K562 (cell line): ENCODE measurements at regions not wholly inside any gene's neighbourhood (a gene's known extent, or its start where the extent isn't known, plus 50 kb on each side); places are given as distances from the start of the nearest gene placed in this dataset.

Experiments used
- ATAC-seq: fragments of 200-7000 bp; cut with Tn5 transposase; 3 replicates; pipeline ENCODE4 v1.9.1; 2020; ENCODE audit warnings: moderate library complexity
- BruUV-seq: library from RNA; stranded (reverse); fragments of 400-500 nt; replicated peaks from 2 replicates; lab custom pipeline; 2021; lab: Mats Ljungman, UMichigan
- CTCF ChIA-PET: fragments of 300-600 bp; formaldehyde crosslinking; extraction: SDS; loops from one replicate; lab custom pipeline; 2021; ENCODE audit warnings: low intra/inter-chr PET ratio; lab: Yijun Ruan, JAX
- POLR2A ChIA-PET: fragments of 300-600, 350-650 bp; sonication (Branson Sonifier 250); formaldehyde crosslinking; extraction: SDS; loops from one replicate; lab custom pipeline; 2021; ENCODE audit warnings: antibody characterized with exemption, inconsistent platforms; lab: Yijun Ruan, JAX
- DNase-seq, 4 experiments: peaks; one replicate each; pipeline versions ENCODE4 v3.0.0 to v3.0.0-alpha.2; 2011 to 2018; ENCODE audit warnings: low spot score in 3 of 4, mixed read lengths in 3 of 4; ENCODE audit errors: extremely low read depth in 1 of 4
- FAIRE-seq: peaks from 2 replicates; lab custom pipeline; 2011; peaks lifted over from hg19 to GRCh38; lab: Jason Lieb, UNC
- H2AFZ ChIP-seq: 2 replicates; pipeline ENCODE4 v1.6.0; 2011; ENCODE audit warnings: low read depth, low read length, control low read depth, inconsistent platforms
- H3K27ac ChIP-seq: fragments of 200-600 bp; 3 replicates; pipeline ENCODE4 v1.8.0; 2011; ENCODE audit warnings: low read depth, mild to moderate bottlenecking, control low read depth, inconsistent platforms, low read length, moderate library complexity, mixed read lengths; ENCODE audit errors: extremely low read depth
- H3K27me3 ChIP-seq, 2 experiments: fragments of 300-600 bp in 1 of 2; 2 replicates in 1 of 2; 3 replicates in 1 of 2; pipeline versions ENCODE4 v1.6.0 to v1.8.0; 2011; ENCODE audit warnings: inconsistent platforms in 2 of 2, low read length in 2 of 2, mild to moderate bottlenecking in 1 of 2, mixed read lengths in 1 of 2, moderate library complexity in 1 of 2; ENCODE audit not compliant: control insufficient read depth in 2 of 2, insufficient read depth in 2 of 2
- H3K36me3 ChIP-seq: fragments of 300-600 bp; 3 replicates; pipeline ENCODE4 v1.8.0; 2011; ENCODE audit warnings: mild to moderate bottlenecking, low read length, inconsistent platforms; ENCODE audit not compliant: control insufficient read depth, insufficient read depth
- H3K4me1 ChIP-seq, 2 experiments: fragments of 200-600 bp in 1 of 2; replicated peaks in 1 of 2; 2 replicates in 1 of 2; 3 replicates in 1 of 2; pipeline versions ENCODE4 v1.5.1 to v1.8.0; 2011; ENCODE audit warnings: inconsistent platforms in 2 of 2, low read length in 2 of 2, mild to moderate bottlenecking in 1 of 2, mixed read lengths in 1 of 2, moderate library complexity in 1 of 2; ENCODE audit not compliant: control insufficient read depth in 2 of 2, insufficient read depth in 2 of 2
- H3K4me2 ChIP-seq: 2 replicates; pipeline ENCODE4 v1.6.1; 2011; ENCODE audit warnings: low read length, control low read depth, inconsistent platforms, mixed read lengths; ENCODE audit not compliant: insufficient read depth
- H3K4me3 ChIP-seq: fragments of 200-600 bp; sonication (generic), shearing (Covaris generic); 2 replicates; pipeline ENCODE4 v1.5.1; 2016; ENCODE audit warnings: control low read depth, inconsistent platforms
- H3K79me2 ChIP-seq: fragments of 200-600 bp; 3 replicates; pipeline ENCODE4 v1.8.0; 2011; ENCODE audit warnings: low read length, inconsistent platforms; ENCODE audit not compliant: control insufficient read depth, insufficient read depth
- H3K9ac ChIP-seq, 2 experiments: 2 replicates each; pipeline versions ENCODE4 v1.6.0 to v1.6.1; 2011; ENCODE audit warnings: low read depth in 2 of 2, low read length in 2 of 2, control low read depth in 1 of 2, inconsistent platforms in 1 of 2, mild to moderate bottlenecking in 1 of 2, mixed read lengths in 1 of 2; ENCODE audit not compliant: insufficient read depth in 1 of 2
- H3K9me1 ChIP-seq: one replicate; pipeline ENCODE4 v1.6.0; 2011; ENCODE audit warnings: inconsistent platforms, mild to moderate bottlenecking, low read length, moderate library complexity; ENCODE audit not compliant: control insufficient read depth, insufficient read depth
- H3K9me3 ChIP-seq: replicated peaks from 2 replicates; pipeline ENCODE4 v1.5.1; 2011; ENCODE audit warnings: low read depth, low read length, inconsistent platforms; ENCODE audit not compliant: control insufficient read depth, insufficient read depth
- H4K20me1 ChIP-seq: replicated peaks from 2 replicates; pipeline ENCODE4 v1.6.1; 2011; ENCODE audit warnings: low read length, inconsistent platforms, mixed read lengths; ENCODE audit not compliant: control insufficient read depth, insufficient read depth
- ERF ChIP-seq: fragments of 450-650 bp; formaldehyde crosslinking; IDR thresholded peaks from 2 replicates; pipeline ENCODE4 v1.4.0; 2020; ENCODE audit warnings: mild to moderate bottlenecking, mixed read lengths
- FOXA1 ChIP-seq: fragments of 450-650 bp; IDR thresholded peaks from 2 replicates; pipeline ENCODE4 v1.6.1; 2016; ENCODE audit warnings: mild to moderate bottlenecking, borderline replicate concordance
- GATA2 ChIP-seq: sonication (generic); formaldehyde crosslinking; IDR thresholded peaks from 2 replicates; pipeline ENCODE4 v1.4.0; 2020; ENCODE audit warnings: mild to moderate bottlenecking, missing genetic modification reagents
- HIVEP1 ChIP-seq: fragments of 250-450 bp; sonication (Bioruptor Pico); IDR thresholded peaks from 2 replicates; pipeline ENCODE4 v1.4.0; 2020; ENCODE audit warnings: mild to moderate bottlenecking
- HMGN3 ChIP-seq: IDR thresholded peaks from 2 replicates; pipeline ENCODE4 v1.6.1; 2011; ENCODE audit warnings: borderline replicate concordance, low read depth, mild to moderate bottlenecking, mixed read lengths, low read length; ENCODE audit not compliant: insufficient read length; ENCODE audit errors: extremely low read depth
- NR2C1 ChIP-seq, 2 experiments: fragments of 450-650 bp; IDR thresholded peaks; 2 replicates each; pipeline ENCODE4 v1.6.1; 2017; ENCODE audit warnings: mild to moderate bottlenecking in 2 of 2, antibody characterized with exemption in 1 of 2, inconsistent platforms in 1 of 2, missing compliant biosample characterization in 1 of 2, missing genetic modification characterization in 1 of 2
- SIN3A ChIP-seq, 2 experiments: fragments of 150-350 bp in 1 of 2; IDR thresholded peaks; 2 replicates each; pipeline ENCODE4 v1.6.1; 2011 to 2016; ENCODE audit warnings: borderline replicate concordance in 2 of 2, low read depth in 2 of 2, low read length in 2 of 2, mild to moderate bottlenecking in 2 of 2, moderate library complexity in 2 of 2; ENCODE audit not compliant: control insufficient read depth in 1 of 2
- SLC30A9 ChIP-seq: fragments of 250-450 bp; sonication (Bioruptor Pico); IDR thresholded peaks from 2 replicates; pipeline ENCODE4 v1.8.0; 2022; ENCODE audit warnings: mild to moderate bottlenecking, moderate library complexity
- ZFP36 ChIP-seq: fragments of 150-350 bp; IDR thresholded peaks from 2 replicates; pipeline ENCODE4 v1.6.1; 2018; ENCODE audit warnings: low read length, low read depth; ENCODE audit not compliant: partially characterized antibody
- ZNF134 ChIP-seq: fragments of 250-450 bp; sonication (Bioruptor Pico); conservative IDR thresholded peaks from 2 replicates; pipeline ENCODE4 v1.4.0; 2020
- WGBS: fragments of 100-300 bp; shearing (Covaris generic); methylation state at CpG from one replicate; pipeline ENCODE4 v1.1.6; 2016; ENCODE audit warnings: low coverage, mixed read lengths; ENCODE audit not compliant: insufficient coverage; ENCODE audit errors: missing lambda C conversion rate; 5-methylcytosine and 5-hydroxymethylcytosine counted together
- in situ Hi-C: fragments of 300-500 bp; cut with MboI; formaldehyde crosslinking; loops from 4 replicates; pipeline ENCODE4 v1.15.0; 2018; ENCODE audit warnings: inconsistent platforms, mixed read lengths
- intact Hi-C: fragments of 100-400 bp; cut with micrococcal nuclease; formaldehyde crosslinking; loops from 2 replicates; pipeline ENCODE4 v1.14.2; 2022
- TF ChIP-seq, protein P1 (sequence below): IDR thresholded peaks from 2 replicates; pipeline ENCODE4 v1.6.1; 2016; ENCODE audit warnings: missing genetic modification characterization, missing compliant biosample characterization
- TF ChIP-seq, protein P2 (sequence below): fragments of 250-450 bp; sonication (Bioruptor Pico); IDR thresholded peaks from 2 replicates; pipeline ENCODE4 v1.4.0; 2020
- TF ChIP-seq, protein P3 (sequence below): fragments of 450-650 bp; IDR thresholded peaks from 2 replicates; pipeline ENCODE4 v1.6.1; 2016; ENCODE audit warnings: mild to moderate bottlenecking
- TF ChIP-seq, protein P4 (sequence below): fragments of 450-650 bp; IDR thresholded peaks from 2 replicates; pipeline ENCODE4 v1.6.1; 2014; ENCODE audit warnings: low read depth, mild to moderate bottlenecking, moderate library complexity, borderline replicate concordance

DNA sequence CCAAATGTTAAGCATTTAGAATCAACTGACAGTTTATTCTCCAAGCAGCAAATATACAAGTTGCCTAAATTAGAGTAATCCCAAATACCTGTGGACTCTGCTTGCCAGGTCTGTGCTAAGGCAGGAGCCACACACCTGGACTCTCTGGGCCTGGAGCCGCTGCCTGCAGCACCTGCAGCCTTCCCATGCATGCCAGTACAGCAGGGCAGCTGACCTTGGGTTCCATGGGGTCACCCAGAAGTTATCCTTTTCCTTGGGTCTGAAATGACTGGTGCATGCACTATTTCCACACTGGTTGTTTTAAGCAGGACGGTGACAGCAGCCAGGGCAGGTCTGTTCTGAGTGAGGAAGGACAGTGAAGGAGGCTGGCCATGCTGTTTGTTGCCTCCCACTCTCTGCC is 573.2 kb downstream of the GLRX3 start:
- no peaks in the 10 kb centered on the region for H4K20me1 ChIP-seq
- CTCF ChIA-PET = no interaction called here
- intact Hi-C loops (no loop called here), in situ Hi-C loops (no loop called here)
- no peaks in the 10 kb centered on the region for H3K9me3 ChIP-seq
- no peaks in the 10 kb centered on the region for H3K36me3 ChIP-seq
- ATAC-seq (no peak), FAIRE-seq (no peak), DNase-seq (no peak)
- POLR2A ChIA-PET = no interaction called here
- H3K27ac ChIP-seq = no peak overlapping the region
- no peaks in the 10 kb centered on the region for H3K9me1 ChIP-seq
- no peak overlapping the region for H3K4me2 ChIP-seq
- H3K9ac ChIP-seq = no peak overlapping the region
- H3K4me3 ChIP-seq = no peak overlapping the region
- peaks cover 0 to 3% of the 10 kb centered on the region in 2 experiments; a peak in 2 of 5 replicates for H3K4me1 ChIP-seq
- H3K27me3 ChIP-seq = no peaks in the 10 kb centered on the region; a peak in 1 of 5 replicates
- H3K79me2 ChIP-seq = no peaks in the 10 kb centered on the region
- WGBS = 0% methylated on average over 2 of the region's 2 CpGs
- no TSS peak for BruUV-seq
- TF ChIP-seq ZFP36 (no peak), SIN3A (IDR thresholded peaks at IDR 0.05; ENCODE audit: borderline replicate concordance in 2 of 2, control insufficient read depth in 1 of 2, low read depth in 2 of 2, low read length in 2 of 2) (no peak), GATA2 (CRISPR knock-in tag) (no peak), ERF (CRISPR knock-in tag) (no peak), FOXA1 (no peak), SLC30A9 (CRISPR knock-in tag) (no peak), HIVEP1 (CRISPR knock-in tag) (no peak), HMGN3 (no peak), NR2C1 (IDR thresholded peaks at IDR 0.05) (no peak), NR2C1 (tag; IDR thresholded peaks at IDR 0.05) (no peak), ZNF134 (CRISPR knock-in tag) (no peak)
- TF ChIP-seq, protein P1, sequence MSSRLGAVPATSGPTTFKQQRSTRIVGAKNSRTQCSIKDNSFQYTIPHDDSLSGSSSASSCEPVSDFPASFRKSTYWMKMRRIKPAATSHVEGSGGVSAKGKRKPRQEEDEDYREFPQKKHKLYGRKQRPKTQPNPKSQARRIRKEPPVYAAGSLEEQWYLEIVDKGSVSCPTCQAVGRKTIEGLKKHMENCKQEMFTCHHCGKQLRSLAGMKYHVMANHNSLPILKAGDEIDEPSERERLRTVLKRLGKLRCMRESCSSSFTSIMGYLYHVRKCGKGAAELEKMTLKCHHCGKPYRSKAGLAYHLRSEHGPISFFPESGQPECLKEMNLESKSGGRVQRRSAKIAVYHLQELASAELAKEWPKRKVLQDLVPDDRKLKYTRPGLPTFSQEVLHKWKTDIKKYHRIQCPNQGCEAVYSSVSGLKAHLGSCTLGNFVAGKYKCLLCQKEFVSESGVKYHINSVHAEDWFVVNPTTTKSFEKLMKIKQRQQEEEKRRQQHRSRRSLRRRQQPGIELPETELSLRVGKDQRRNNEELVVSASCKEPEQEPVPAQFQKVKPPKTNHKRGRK (tag) = no peak
- TF ChIP-seq, protein P2, sequence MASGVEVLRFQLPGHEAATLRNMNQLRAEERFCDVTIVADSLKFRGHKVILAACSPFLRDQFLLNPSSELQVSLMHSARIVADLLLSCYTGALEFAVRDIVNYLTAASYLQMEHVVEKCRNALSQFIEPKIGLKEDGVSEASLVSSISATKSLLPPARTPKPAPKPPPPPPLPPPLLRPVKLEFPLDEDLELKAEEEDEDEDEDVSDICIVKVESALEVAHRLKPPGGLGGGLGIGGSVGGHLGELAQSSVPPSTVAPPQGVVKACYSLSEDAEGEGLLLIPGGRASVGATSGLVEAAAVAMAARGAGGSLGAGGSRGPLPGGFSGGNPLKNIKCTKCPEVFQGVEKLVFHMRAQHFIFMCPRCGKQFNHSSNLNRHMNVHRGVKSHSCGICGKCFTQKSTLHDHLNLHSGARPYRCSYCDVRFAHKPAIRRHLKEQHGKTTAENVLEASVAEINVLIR (CRISPR knock-in tag) = no peak
- TF ChIP-seq, protein P3, sequence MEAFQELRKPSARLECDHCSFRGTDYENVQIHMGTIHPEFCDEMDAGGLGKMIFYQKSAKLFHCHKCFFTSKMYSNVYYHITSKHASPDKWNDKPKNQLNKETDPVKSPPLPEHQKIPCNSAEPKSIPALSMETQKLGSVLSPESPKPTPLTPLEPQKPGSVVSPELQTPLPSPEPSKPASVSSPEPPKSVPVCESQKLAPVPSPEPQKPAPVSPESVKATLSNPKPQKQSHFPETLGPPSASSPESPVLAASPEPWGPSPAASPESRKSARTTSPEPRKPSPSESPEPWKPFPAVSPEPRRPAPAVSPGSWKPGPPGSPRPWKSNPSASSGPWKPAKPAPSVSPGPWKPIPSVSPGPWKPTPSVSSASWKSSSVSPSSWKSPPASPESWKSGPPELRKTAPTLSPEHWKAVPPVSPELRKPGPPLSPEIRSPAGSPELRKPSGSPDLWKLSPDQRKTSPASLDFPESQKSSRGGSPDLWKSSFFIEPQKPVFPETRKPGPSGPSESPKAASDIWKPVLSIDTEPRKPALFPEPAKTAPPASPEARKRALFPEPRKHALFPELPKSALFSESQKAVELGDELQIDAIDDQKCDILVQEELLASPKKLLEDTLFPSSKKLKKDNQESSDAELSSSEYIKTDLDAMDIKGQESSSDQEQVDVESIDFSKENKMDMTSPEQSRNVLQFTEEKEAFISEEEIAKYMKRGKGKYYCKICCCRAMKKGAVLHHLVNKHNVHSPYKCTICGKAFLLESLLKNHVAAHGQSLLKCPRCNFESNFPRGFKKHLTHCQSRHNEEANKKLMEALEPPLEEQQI = no peak
- TF ChIP-seq, protein P4, sequence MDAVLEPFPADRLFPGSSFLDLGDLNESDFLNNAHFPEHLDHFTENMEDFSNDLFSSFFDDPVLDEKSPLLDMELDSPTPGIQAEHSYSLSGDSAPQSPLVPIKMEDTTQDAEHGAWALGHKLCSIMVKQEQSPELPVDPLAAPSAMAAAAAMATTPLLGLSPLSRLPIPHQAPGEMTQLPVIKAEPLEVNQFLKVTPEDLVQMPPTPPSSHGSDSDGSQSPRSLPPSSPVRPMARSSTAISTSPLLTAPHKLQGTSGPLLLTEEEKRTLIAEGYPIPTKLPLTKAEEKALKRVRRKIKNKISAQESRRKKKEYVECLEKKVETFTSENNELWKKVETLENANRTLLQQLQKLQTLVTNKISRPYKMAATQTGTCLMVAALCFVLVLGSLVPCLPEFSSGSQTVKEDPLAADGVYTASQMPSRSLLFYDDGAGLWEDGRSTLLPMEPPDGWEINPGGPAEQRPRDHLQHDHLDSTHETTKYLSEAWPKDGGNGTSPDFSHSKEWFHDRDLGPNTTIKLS = no peak
- H2AFZ ChIP-seq = no peak overlapping the region
